NT2/D1 (cell line): ENCODE measurements at regions not wholly inside any gene's neighbourhood (a gene's known extent, or its start where the extent isn't known, plus 50 kb on each side); places are given as distances from the start of the nearest gene placed in this dataset.

Experiments used
- YY1 ChIP-seq: IDR thresholded peaks from 2 replicates; pipeline ENCODE4 v1.6.1; 2011; ENCODE audit not compliant: insufficient read length, insufficient read depth
- ZNF274 ChIP-seq: IDR thresholded peaks from 2 replicates; pipeline ENCODE4 v1.6.1; 2011; ENCODE audit warnings: mild to moderate bottlenecking, low read depth, low read length

- no peak for TF ChIP-seq ZNF274
- TF ChIP-seq YY1: no peak
Measured at GRCh38 chr3:177781686-177782161, 584.4 kb upstream of the TBL1XR1 start.
